Endodermal cell (in vitro differentiated cells): ENCODE measurements at regions not wholly inside any gene's neighbourhood (a gene's known extent, or its start where the extent isn't known, plus 50 kb on each side); places are given as distances from the start of the nearest gene placed in this dataset.

Source experiments
- DNase-seq: peaks from one replicate; pipeline ENCODE4 v3.0.0-alpha.2; 2017
- H3K27ac ChIP-seq: 2 replicates; pipeline ENCODE4 v1.5.1; 2013; ENCODE audit warnings: mild to moderate bottlenecking, low read depth, low read length, moderate library complexity
- H3K27me3 ChIP-seq: 2 replicates; pipeline ENCODE4 v1.6.1; 2013; ENCODE audit warnings: mild to moderate bottlenecking, low read length, moderate library complexity; ENCODE audit not compliant: insufficient read depth, control insufficient read depth, poor library complexity, severe bottlenecking
- H3K36me3 ChIP-seq: 2 replicates; pipeline ENCODE4 v1.7.0; 2013; ENCODE audit warnings: mild to moderate bottlenecking, low read length, moderate library complexity; ENCODE audit not compliant: control insufficient read depth, insufficient read depth
- H3K4me1 ChIP-seq: one replicate; pipeline ENCODE4 v1.7.0; 2013; ENCODE audit warnings: low read length; ENCODE audit not compliant: control insufficient read depth, insufficient read depth
- H3K4me3 ChIP-seq: 2 replicates; pipeline ENCODE4 v1.5.1; 2013; ENCODE audit warnings: mild to moderate bottlenecking, low read length, moderate library complexity
- H3K9ac ChIP-seq: 2 replicates; pipeline ENCODE4 v1.6.1; 2013; ENCODE audit warnings: mild to moderate bottlenecking, low read length, moderate library complexity; ENCODE audit not compliant: poor library complexity, severe bottlenecking; ENCODE audit errors: extremely low read depth
- H3K9me3 ChIP-seq: 2 replicates; pipeline ENCODE4 v1.6.1; 2013; ENCODE audit warnings: mild to moderate bottlenecking, low read length, moderate library complexity; ENCODE audit not compliant: control insufficient read depth
- H3K27ac Mint-ChIP-seq: 2 replicates; pipeline ENCODE4 v1.8.0; 2020; ENCODE audit warnings: mixed read lengths
- H3K27me3 Mint-ChIP-seq: 2 replicates; pipeline ENCODE4 v1.8.0; 2021; ENCODE audit warnings: mild to moderate bottlenecking, mixed read lengths; ENCODE audit not compliant: insufficient read depth
- H3K36me3 Mint-ChIP-seq: 2 replicates; pipeline ENCODE4 v1.8.0; 2020; ENCODE audit warnings: low read depth, mixed read lengths
- H3K4me1 Mint-ChIP-seq: 2 replicates; pipeline ENCODE4 v1.8.0; 2020; ENCODE audit warnings: mixed read lengths
- H3K4me3 Mint-ChIP-seq: 2 replicates; pipeline ENCODE4 v1.8.0; 2020; ENCODE audit warnings: mild to moderate bottlenecking, moderate library complexity, mixed read lengths
- H3K9me3 Mint-ChIP-seq: 2 replicates; pipeline ENCODE4 v1.8.0; 2020; ENCODE audit warnings: mild to moderate bottlenecking, mixed read lengths
- CTCF ChIP-seq: fragments of 200-600 bp; sonication (generic); conservative IDR thresholded peaks from 2 replicates; pipeline ENCODE4 v1.5.0; 2021; ENCODE audit warnings: antibody characterized with exemption, mild to moderate bottlenecking
- WGBS, 2 experiments: methylation state at CpG; one replicate each; pipeline versions ENCODE4 v1.1.5 to v1.1.7; 2013; ENCODE audit warnings: missing lambda C conversion rate in 2 of 2, mixed read lengths in 1 of 2; ENCODE audit not compliant: insufficient coverage in 1 of 2, insufficient read length in 1 of 2; 5-methylcytosine and 5-hydroxymethylcytosine counted together

DNA sequence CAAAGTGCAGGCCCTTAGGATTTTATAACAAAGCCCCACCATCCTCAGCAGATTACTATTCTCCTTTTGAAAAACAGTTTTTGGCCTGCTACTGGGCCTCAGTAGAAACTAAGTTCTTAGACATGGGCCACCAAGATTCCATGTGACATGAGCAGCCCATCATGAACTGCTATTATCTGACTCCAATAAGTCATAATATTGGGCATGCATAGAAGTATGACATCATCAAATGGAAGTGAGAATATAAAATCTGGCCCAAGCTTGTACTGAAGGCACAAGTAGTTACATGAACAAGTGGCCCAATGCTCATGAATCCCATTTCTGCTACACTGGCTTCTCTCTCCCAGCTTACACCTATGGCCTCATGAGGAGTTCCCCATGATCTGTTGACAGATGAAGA, 404.8 kb downstream of the EPHA5 start:
- Histone ChIP-seq H3K4me3 (no peak overlapping the region), H3K36me3 (no peaks in the 10 kb centered on the region), H3K27me3 (no peaks in the 10 kb centered on the region), H3K27ac (no peak overlapping the region), H3K9ac (no peak overlapping the region), H3K9me3 (no peaks in the 10 kb centered on the region), H3K4me1 (no peaks in the 10 kb centered on the region)
- Mint-ChIP-seq H3K27ac (no peak overlapping the region), H3K27me3 (no peaks in the 10 kb centered on the region), H3K4me1 (no peaks in the 10 kb centered on the region), H3K36me3 (no peaks in the 10 kb centered on the region), H3K9me3 (no peaks in the 10 kb centered on the region), H3K4me3 (no peak overlapping the region)
- no peak for DNase-seq
- TF ChIP-seq CTCF: no peak

DNA sequence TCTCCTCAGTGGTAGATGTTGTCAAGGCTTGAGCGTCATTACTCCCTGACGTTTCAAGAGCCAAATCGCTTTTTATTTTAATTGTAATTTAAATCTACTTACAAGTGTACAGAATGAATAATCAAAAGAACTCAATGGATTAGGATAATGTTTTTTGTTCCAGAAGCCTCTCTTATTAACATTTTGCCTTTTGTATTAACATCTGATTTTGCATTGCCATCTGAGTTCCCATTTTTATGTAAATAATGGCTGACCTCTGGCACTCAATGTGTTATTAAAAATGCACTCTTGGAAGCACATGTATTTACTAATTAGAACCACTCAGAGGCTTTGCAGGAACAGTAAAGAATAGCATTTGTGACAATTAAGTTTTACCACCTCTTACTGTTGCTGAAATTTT, 411.0 kb downstream of the EPHA5 start:
- DNase-seq: no peak
- H3K27ac Mint-ChIP-seq: no peak overlapping the region

DNA sequence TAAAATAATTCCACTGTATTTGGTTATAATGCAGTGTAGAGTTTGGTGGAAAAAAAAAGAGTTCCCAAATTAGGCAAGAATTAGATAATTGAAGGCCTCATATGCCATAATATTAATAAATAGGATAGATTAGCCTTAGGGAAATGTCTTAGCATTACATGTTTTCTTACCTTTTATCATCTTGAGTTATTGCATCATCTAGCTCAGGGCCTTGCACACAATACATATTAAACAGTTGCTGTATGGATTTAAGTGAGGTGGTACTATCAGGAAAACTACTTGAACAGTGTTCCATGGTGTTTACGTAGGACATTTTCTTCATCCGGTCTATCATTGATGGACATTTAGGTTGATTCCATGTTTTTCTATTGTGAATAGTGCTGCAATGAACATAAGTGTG, 419.4 kb downstream of the EPHA5 start:
- WGBS, 2 experiments: 87 to 99% methylated on average over 2 of the region's 2 CpGs
- no peak overlapping the region for H3K9ac ChIP-seq
- peaks cover 7% of the 10 kb centered on the region for H3K4me1 ChIP-seq
- Mint-ChIP-seq H3K4me3 (no peak overlapping the region), H3K27ac (no peak overlapping the region), H3K9me3 (no peaks in the 10 kb centered on the region), H3K4me1 (peaks cover 9% of the 10 kb centered on the region), H3K27me3 (no peaks in the 10 kb centered on the region), H3K36me3 (no peaks in the 10 kb centered on the region)
- no peaks in the 10 kb centered on the region for H3K27me3 ChIP-seq
- no peaks in the 10 kb centered on the region for H3K9me3 ChIP-seq
- no peak overlapping the region for H3K4me3 ChIP-seq
- no peaks in the 10 kb centered on the region for H3K36me3 ChIP-seq
- H3K27ac ChIP-seq: no peak overlapping the region
- no peak for TF ChIP-seq CTCF
- DNase-seq: no peak

More for the DNA sequence above, 411.0 kb downstream of the EPHA5 start:
- no peaks in the 10 kb centered on the region for H3K27me3 ChIP-seq
- H3K27me3 Mint-ChIP-seq: no peaks in the 10 kb centered on the region
- WGBS, 2 experiments: 72% methylated on average over 3 of the region's 3 CpGs; no CpG with 5 or more reads in 1 of the 2 experiments
- no peaks in the 10 kb centered on the region for H3K36me3 Mint-ChIP-seq
- H3K4me1 Mint-ChIP-seq: no peaks in the 10 kb centered on the region
- H3K4me3 ChIP-seq: no peak overlapping the region
- no peaks in the 10 kb centered on the region for H3K9me3 Mint-ChIP-seq
- H3K36me3 ChIP-seq: no peaks in the 10 kb centered on the region
- H3K4me1 ChIP-seq: no peaks in the 10 kb centered on the region
- H3K9ac ChIP-seq: no peak overlapping the region
- no peaks in the 10 kb centered on the region for H3K9me3 ChIP-seq
- no peak overlapping the region for H3K27ac ChIP-seq
- H3K4me3 Mint-ChIP-seq: no peak overlapping the region
- TF ChIP-seq CTCF: no peak
